GM23248 (cell line): ENCODE measurements at regions not wholly inside any gene's neighbourhood (a gene's known extent, or its start where the extent isn't known, plus 50 kb on each side); places are given as distances from the start of the nearest gene placed in this dataset.

ENCODE experiments used
- EZH2 ChIP-seq: fragments of 200-600 bp; sonication (generic); IDR thresholded peaks from 2 replicates; pipeline ENCODE4 v1.6.1; 2018; ENCODE audit warnings: antibody characterized with exemption, mild to moderate bottlenecking; ENCODE audit not compliant: insufficient read depth, poor library complexity, severe bottlenecking
- EZH2phosphoT487 ChIP-seq: fragments of 200-600 bp; sonication (generic); IDR thresholded peaks from 2 replicates; pipeline ENCODE4 v1.6.1; 2018; ENCODE audit warnings: antibody characterized with exemption, moderate library complexity, mild to moderate bottlenecking, low read depth; ENCODE audit not compliant: insufficient read depth

- no peak for TF ChIP-seq EZH2phosphoT487
- no peak for TF ChIP-seq EZH2
These were observed 121.9 kb upstream of the PIK3R1 start for GRCh38 chr5:68093455-68094159.
